ENCODE measurements at regions not wholly inside any gene's neighbourhood (a gene's known extent, or its start where the extent isn't known, plus 50 kb on each side); places are given as distances from the start of the nearest gene placed in this dataset.

DNA sequence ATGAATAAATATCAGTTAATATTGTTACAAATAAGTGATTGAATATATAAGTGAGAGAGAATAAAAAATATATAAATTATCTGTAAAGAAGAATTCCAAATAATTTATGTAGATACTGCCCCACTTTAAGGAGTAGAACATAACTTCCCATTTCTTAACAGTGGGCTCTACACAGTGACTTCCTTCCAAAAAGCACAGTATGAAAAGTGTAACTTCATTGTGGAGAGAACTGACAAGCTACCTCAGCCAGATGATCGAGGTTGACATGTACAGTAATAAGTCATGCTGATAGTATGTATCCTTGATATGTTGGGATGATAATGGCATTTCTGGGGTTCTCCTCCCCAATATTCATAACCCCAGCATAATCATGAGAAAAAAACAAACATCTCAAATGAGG lies 191.9 kb upstream of the FN1 start (continued):
- TF ChIP-seq HDAC6 (IDR thresholded peaks at IDR 0.05; ENCODE audit: low read depth, low read length) (no peak), POLR2AphosphoS5 (IDR thresholded peaks at IDR 0.05; ENCODE audit: low read depth, low read length) (no peak), RNF2 (IDR thresholded peaks at IDR 0.05; ENCODE audit: borderline replicate concordance, low read depth, low read length, missing control alignments, poor library complexity, severe bottlenecking) (no peak), NRF1 (IDR thresholded peaks at IDR 0.05; ENCODE audit: low read depth, low read length) (no peak), CBX8 (IDR thresholded peaks at IDR 0.05; ENCODE audit: borderline replicate concordance, low read depth, low read length) (no peak)

Measured in H1 (cell line).